Upper lobe of left lung (tissue), 4 donors: ENCODE measurements at regions not wholly inside any gene's neighbourhood (a gene's known extent, or its start where the extent isn't known, plus 50 kb on each side); places are given as distances from the start of the nearest gene placed in this dataset.

Experiments used
- POLR2A ChIP-seq, 4 donors: fragments of 450-650 bp; IDR thresholded peaks; one replicate each; pipeline ENCODE4 v1.5.1; 2016 to 2017; ENCODE audit warnings: antibody characterized with exemption in 4 of 4, mild to moderate bottlenecking in 2 of 4
- POLR2AphosphoS5 ChIP-seq, 2 donors: sonication (generic); formaldehyde crosslinking; IDR thresholded peaks; one replicate each; pipeline ENCODE4 v1.5.1; 2017; ENCODE audit warnings: antibody characterized with exemption in 2 of 2
- TF ChIP-seq, protein P1 (sequence below), 6 experiments: fragments of 450-650 bp in 4 of 6; fragments of 200-600 bp in 2 of 6; sonication (generic) in 2 of 6; IDR thresholded peaks; one replicate each; pipeline ENCODE4 v1.5.1; 2016 to 2019; ENCODE audit warnings: antibody characterized with exemption in 6 of 6

DNA sequence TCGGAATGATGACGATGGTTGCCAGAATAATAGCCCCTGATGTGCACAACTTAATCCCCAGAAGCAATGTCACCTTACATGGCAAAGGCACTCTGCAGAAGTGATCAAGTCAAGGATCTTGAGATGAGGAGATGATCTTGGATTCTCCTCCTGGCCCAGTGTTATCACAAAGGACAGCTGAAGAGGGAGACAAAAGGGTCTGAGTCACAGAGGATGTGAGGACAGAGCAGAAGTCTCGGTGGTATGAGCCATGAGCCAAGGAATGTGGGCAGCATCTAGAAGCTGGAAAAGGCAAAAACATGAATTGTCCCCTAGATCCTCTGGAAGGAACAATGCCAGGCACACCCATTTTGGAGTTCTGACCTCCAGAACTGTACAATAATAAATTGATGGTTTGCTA is 358.5 kb downstream of the MYCN start:
- TF ChIP-seq, protein P1, sequence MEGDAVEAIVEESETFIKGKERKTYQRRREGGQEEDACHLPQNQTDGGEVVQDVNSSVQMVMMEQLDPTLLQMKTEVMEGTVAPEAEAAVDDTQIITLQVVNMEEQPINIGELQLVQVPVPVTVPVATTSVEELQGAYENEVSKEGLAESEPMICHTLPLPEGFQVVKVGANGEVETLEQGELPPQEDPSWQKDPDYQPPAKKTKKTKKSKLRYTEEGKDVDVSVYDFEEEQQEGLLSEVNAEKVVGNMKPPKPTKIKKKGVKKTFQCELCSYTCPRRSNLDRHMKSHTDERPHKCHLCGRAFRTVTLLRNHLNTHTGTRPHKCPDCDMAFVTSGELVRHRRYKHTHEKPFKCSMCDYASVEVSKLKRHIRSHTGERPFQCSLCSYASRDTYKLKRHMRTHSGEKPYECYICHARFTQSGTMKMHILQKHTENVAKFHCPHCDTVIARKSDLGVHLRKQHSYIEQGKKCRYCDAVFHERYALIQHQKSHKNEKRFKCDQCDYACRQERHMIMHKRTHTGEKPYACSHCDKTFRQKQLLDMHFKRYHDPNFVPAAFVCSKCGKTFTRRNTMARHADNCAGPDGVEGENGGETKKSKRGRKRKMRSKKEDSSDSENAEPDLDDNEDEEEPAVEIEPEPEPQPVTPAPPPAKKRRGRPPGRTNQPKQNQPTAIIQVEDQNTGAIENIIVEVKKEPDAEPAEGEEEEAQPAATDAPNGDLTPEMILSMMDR (IDR thresholded peaks at IDR 0.05), result no peak
- TF ChIP-seq POLR2AphosphoS5 (IDR thresholded peaks at IDR 0.05) (no peak), POLR2A (IDR thresholded peaks at IDR 0.05) (no peak)
